Mammary epithelial cell (primary cell): ENCODE measurements at regions not wholly inside any gene's neighbourhood (a gene's known extent, or its start where the extent isn't known, plus 50 kb on each side); places are given as distances from the start of the nearest gene placed in this dataset.

Experiments
- CTCF ChIP-seq, 2 donors: IDR thresholded peaks in 1 of 2; conservative IDR thresholded peaks in 1 of 2; 2 replicates each; pipeline ENCODE4 v1.5.1; 2011 to 2012; ENCODE audit warnings: inconsistent platforms in 2 of 2, low read length in 2 of 2, mild to moderate bottlenecking in 2 of 2, control low read depth in 1 of 2, low read depth in 1 of 2; ENCODE audit not compliant: insufficient read depth in 1 of 2; ENCODE audit errors: extremely low read depth in 1 of 2
- EZH2 ChIP-seq: IDR thresholded peaks from 2 replicates; pipeline ENCODE4 v1.6.1; 2012; ENCODE audit warnings: low read length, inconsistent platforms, borderline replicate concordance

- no peak for TF ChIP-seq CTCF (conservative IDR thresholded peaks at IDR 0.05 in 1 of 2, IDR thresholded peaks at IDR 0.05 in 1 of 2; ENCODE audit: extremely low read depth in 1 of 2, insufficient read depth in 1 of 2, low read depth in 1 of 2, low read length in 2 of 2)
- no peak for TF ChIP-seq EZH2
Observed at GRCh38 chr7:19971956-19972355, 198.5 kb upstream of the TMEM196 start.
